ENCODE measurements at regions not wholly inside any gene's neighbourhood (a gene's known extent, or its start where the extent isn't known, plus 50 kb on each side); places are given as distances from the start of the nearest gene placed in this dataset.
A peak's percentile ranks its signal among the peaks of the same experiment; 100 is the strongest.

- H3K79me1 ChIP-seq (ENCODE audit: low read length), result peaks cover 58% of the 10 kb centered on the region
- H2AK5ac ChIP-seq (ENCODE audit: low read length), result no peak overlapping the region
- H3K4ac ChIP-seq (ENCODE audit: low read depth, low read length), result no peak overlapping the region
- no peak overlapping the region for H3K23ac ChIP-seq (ENCODE audit: low read length)
- H2BK15ac ChIP-seq (replicated peaks; ENCODE audit: low read depth), result no peak overlapping the region
- peaks cover 82% of the 10 kb centered on the region for H3K79me2 ChIP-seq (ENCODE audit: control insufficient read depth, insufficient read depth, low read length)
- no peak overlapping the region for H3K4me3 ChIP-seq (ENCODE audit: low read length)
- H3K27me3 ChIP-seq (ENCODE audit: insufficient read depth, low read length, poor library complexity), result no peaks in the 10 kb centered on the region
- DNase-seq, result peak; percentile 45
- no peak overlapping the region for H4K5ac ChIP-seq (ENCODE audit: low read length)
- H3K36me3 ChIP-seq (ENCODE audit: control insufficient read depth, insufficient read depth, low read length), result no peaks in the 10 kb centered on the region
- no peak overlapping the region for H2BK5ac ChIP-seq (ENCODE audit: low read length)
- H3K4me2 ChIP-seq (ENCODE audit: low read length), result no peak overlapping the region
- H3K56ac ChIP-seq (ENCODE audit: low read length), result peak overlapping the region; percentile 85
- no peak overlapping the region for H3K18ac ChIP-seq (ENCODE audit: low read length)
- WGBS (ENCODE audit: extremely low coverage, insufficient coverage, low lambda C conversion rate), result no CpG with 5 or more reads among the region's 8 CpGs
- H2BK120ac ChIP-seq (ENCODE audit: low read depth, low read length), result no peak overlapping the region
- H3K4me1 ChIP-seq (ENCODE audit: control insufficient read depth, low read depth, low read length), result peaks cover 13% of the 10 kb centered on the region
- H3K9ac ChIP-seq (ENCODE audit: low read length), result no peak overlapping the region
- peak overlapping the region; percentile 7 for H3K27ac ChIP-seq (ENCODE audit: low read depth, low read length)
- H4K8ac ChIP-seq (ENCODE audit: low read depth, low read length), result no peak overlapping the region
These were observed 242.3 kb downstream of the SEC14L1 start for GRCh38 chr17:77382966-77383612.

DNA sequence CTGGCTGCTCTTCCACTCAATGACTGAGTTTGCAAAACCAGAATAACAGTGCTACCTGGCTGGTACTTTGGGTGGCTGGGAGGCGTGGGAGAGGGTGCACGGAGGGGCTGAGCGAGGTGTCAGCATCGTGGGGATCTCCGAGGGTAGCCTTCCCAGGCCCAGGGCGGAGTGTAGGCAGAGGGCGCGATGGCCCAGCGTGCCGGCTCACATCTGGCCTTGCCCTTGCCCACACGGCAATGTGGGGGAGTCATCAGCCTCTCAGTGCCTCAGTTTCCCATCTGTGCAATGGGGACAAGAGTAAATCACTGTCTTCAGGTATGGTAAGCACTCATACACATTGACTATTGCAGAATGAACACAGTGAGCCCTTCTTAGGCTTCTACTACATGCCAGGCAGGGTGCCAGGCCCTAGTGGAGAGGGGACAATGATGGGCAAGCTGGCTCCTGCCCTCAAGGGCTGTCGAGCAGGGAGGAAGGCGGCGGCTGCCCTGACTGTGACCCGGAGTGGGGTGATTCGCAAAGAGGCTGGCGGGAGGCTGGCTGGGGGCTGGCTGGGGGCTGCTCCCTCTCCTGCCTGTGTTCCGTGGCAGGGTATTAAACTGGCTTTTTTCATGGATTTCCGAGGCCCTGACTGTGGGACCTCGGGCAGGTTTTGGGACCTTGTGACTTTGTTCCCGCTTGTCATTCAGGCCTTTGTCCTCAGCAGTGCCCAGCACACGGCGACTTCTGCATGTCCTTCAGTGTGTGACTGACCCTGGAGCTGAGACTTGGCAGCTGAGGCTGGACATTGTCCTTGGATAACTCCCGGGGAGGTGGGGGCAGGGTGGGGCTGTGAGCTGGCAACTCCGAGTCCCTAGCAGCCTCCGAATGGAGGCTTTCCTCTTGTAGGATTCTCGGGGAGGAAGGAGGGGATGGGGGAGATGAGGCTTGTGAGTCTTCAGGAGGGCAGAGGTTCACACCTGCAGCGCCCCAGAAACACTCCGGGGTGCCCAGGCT is 243.1 kb downstream of the SEC14L1 start:
- WGBS (ENCODE audit: extremely low coverage, insufficient coverage, low lambda C conversion rate), result no CpG with 5 or more reads among the region's 29 CpGs
- H4K8ac ChIP-seq (ENCODE audit: low read depth, low read length), result no peak overlapping the region

DNA sequence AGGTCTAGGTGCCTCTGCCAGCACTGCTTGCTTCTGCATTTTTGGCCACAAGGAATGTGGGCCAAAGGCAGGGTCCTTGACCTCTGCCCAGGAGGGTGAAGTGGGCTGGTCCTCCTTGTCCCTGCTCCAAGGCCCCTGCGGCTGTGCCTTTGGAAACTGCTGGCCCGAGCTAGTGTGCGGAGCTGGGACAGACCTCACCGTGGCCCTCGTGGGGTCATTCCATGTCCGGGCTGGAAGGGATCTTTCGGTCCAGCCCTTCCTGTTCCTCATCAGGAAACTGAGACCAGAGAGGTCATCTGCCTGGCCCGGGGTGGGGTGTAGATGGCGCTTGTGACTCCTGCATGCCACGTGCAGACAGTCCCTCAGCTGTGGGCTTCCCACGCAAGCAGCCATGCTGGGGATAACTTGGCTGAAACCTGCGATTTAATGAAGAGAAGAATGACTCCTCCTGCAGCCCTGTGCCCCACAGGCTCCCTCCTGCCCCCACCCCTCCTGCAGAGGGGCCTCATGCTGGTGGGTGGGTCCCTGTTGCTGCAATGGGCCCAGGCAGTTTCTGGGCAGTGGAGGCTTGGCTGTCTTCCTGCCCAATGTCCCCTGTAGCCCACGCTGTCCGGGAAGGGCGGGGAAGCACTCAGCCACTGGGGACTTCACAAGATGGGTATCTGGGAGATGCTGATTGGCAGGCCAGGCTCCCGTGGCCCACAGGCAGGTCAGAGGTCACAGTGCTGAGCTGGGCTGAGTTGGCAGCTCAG is 245.2 kb downstream of the SEC14L1 start:
- Histone ChIP-seq H4K5ac (ENCODE audit: low read length) (no peak overlapping the region), H3K27me3 (ENCODE audit: insufficient read depth, low read length, poor library complexity) (no peaks in the 10 kb centered on the region), H3K79me2 (ENCODE audit: control insufficient read depth, insufficient read depth, low read length) (peaks cover 67% of the 10 kb centered on the region), H4K8ac (ENCODE audit: low read depth, low read length) (no peak overlapping the region), H3K9ac (ENCODE audit: low read length) (peak overlapping the region; percentile 29), H3K4ac (ENCODE audit: low read depth, low read length) (no peak overlapping the region), H3K18ac (ENCODE audit: low read length) (no peak overlapping the region), H3K4me2 (ENCODE audit: low read length) (no peak overlapping the region), H3K4me3 (ENCODE audit: low read length) (no peak overlapping the region), H3K79me1 (ENCODE audit: low read length) (peaks cover 51% of the 10 kb centered on the region), H2BK15ac (replicated peaks; ENCODE audit: low read depth) (no peak overlapping the region), H3K23ac (ENCODE audit: low read length) (peak overlapping the region; percentile 94), H3K27ac (ENCODE audit: low read depth, low read length) (no peak overlapping the region), H3K36me3 (ENCODE audit: control insufficient read depth, insufficient read depth, low read length) (no peaks in the 10 kb centered on the region), H3K56ac (ENCODE audit: low read length) (peak overlapping the region; percentile 15), H2BK120ac (ENCODE audit: low read depth, low read length) (no peak overlapping the region), H2AK5ac (ENCODE audit: low read length) (no peak overlapping the region), H2BK5ac (ENCODE audit: low read length) (no peak overlapping the region), H3K4me1 (ENCODE audit: control insufficient read depth, low read depth, low read length) (peaks cover 30% of the 10 kb centered on the region)
- no CpG with 5 or more reads among the region's 16 CpGs for WGBS (ENCODE audit: extremely low coverage, insufficient coverage, low lambda C conversion rate)
- DNase-seq, result no peak

More for the DNA sequence above, 243.1 kb downstream of the SEC14L1 start:
- Histone ChIP-seq H3K23ac (ENCODE audit: low read length) (no peak overlapping the region), H3K79me1 (ENCODE audit: low read length) (peaks cover 59% of the 10 kb centered on the region), H3K9ac (ENCODE audit: low read length) (no peak overlapping the region), H3K4me1 (ENCODE audit: control insufficient read depth, low read depth, low read length) (peaks cover 19% of the 10 kb centered on the region), H2AK5ac (ENCODE audit: low read length) (no peak overlapping the region), H3K27ac (ENCODE audit: low read depth, low read length) (no peak overlapping the region), H2BK120ac (ENCODE audit: low read depth, low read length) (no peak overlapping the region), H3K27me3 (ENCODE audit: insufficient read depth, low read length, poor library complexity) (no peaks in the 10 kb centered on the region), H2BK5ac (ENCODE audit: low read length) (no peak overlapping the region), H3K4me3 (ENCODE audit: low read length) (no peak overlapping the region), H3K18ac (ENCODE audit: low read length) (no peak overlapping the region), H3K36me3 (ENCODE audit: control insufficient read depth, insufficient read depth, low read length) (no peaks in the 10 kb centered on the region), H3K4ac (ENCODE audit: low read depth, low read length) (no peak overlapping the region), H3K56ac (ENCODE audit: low read length) (no peak overlapping the region), H2BK15ac (replicated peaks; ENCODE audit: low read depth) (no peak overlapping the region), H3K79me2 (ENCODE audit: control insufficient read depth, insufficient read depth, low read length) (peaks cover 79% of the 10 kb centered on the region), H4K5ac (ENCODE audit: low read length) (no peak overlapping the region), H3K4me2 (ENCODE audit: low read length) (no peak overlapping the region)
- no peak for DNase-seq

DNA sequence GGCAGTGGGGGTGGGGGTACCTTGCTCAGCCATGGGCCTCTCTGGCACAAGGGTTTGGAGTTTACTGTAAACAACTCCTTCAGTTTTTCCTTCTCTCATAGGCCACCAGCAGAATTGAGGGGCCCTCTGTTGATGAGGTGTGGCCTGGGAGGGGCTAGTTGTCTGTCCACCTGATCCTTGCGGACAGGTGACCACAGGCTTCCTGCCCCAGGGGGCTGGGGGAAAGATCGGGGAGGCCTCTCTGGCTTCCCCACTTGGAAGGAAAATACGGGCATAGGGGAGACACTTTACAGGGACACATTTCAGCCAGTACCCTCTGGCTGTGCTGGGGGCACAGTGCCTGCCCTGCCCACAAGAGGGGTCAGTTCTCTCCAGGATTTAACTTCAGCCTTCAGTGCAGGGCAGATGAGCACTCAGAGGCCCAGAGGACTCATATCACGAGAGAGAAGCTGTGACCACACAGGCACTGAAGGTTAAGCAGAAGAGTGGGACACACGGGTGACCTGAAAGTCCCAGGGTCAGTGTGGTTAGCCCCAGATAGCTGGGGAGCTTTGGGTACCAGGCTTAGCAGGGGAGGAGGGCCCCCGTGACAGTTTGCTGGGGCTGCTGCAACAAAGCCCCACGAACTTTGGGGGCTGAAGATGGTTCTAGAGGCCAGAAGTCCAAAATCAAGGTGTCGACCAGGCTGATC is 245.9 kb downstream of the SEC14L1 start:
- Histone ChIP-seq H3K27me3 (ENCODE audit: insufficient read depth, low read length, poor library complexity) (no peaks in the 10 kb centered on the region), H3K79me2 (ENCODE audit: control insufficient read depth, insufficient read depth, low read length) (peaks cover 63% of the 10 kb centered on the region), H3K4me1 (ENCODE audit: control insufficient read depth, low read depth, low read length) (peaks cover 30% of the 10 kb centered on the region), H3K23ac (ENCODE audit: low read length) (no peak overlapping the region), H3K18ac (ENCODE audit: low read length) (no peak overlapping the region), H3K9ac (ENCODE audit: low read length) (no peak overlapping the region), H2BK15ac (replicated peaks; ENCODE audit: low read depth) (no peak overlapping the region), H3K4ac (ENCODE audit: low read depth, low read length) (no peak overlapping the region), H3K56ac (ENCODE audit: low read length) (no peak overlapping the region), H2BK5ac (ENCODE audit: low read length) (no peak overlapping the region), H3K4me2 (ENCODE audit: low read length) (no peak overlapping the region), H2BK120ac (ENCODE audit: low read depth, low read length) (no peak overlapping the region), H3K27ac (ENCODE audit: low read depth, low read length) (no peak overlapping the region), H3K4me3 (ENCODE audit: low read length) (no peak overlapping the region), H3K79me1 (ENCODE audit: low read length) (peaks cover 49% of the 10 kb centered on the region), H4K8ac (ENCODE audit: low read depth, low read length) (no peak overlapping the region), H2AK5ac (ENCODE audit: low read length) (no peak overlapping the region), H4K5ac (ENCODE audit: low read length) (no peak overlapping the region), H3K36me3 (ENCODE audit: control insufficient read depth, insufficient read depth, low read length) (no peaks in the 10 kb centered on the region)
- DNase-seq, result no peak
- no CpG with 5 or more reads among the region's 8 CpGs for WGBS (ENCODE audit: extremely low coverage, insufficient coverage, low lambda C conversion rate)

GRCh38 chr17:77387891-77388290 is 247.1 kb downstream of the SEC14L1 start:
- no peak for DNase-seq
- WGBS (ENCODE audit: extremely low coverage, insufficient coverage, low lambda C conversion rate), result no CpG with 5 or more reads among the region's 14 CpGs
- no peak overlapping the region for H2BK120ac ChIP-seq (ENCODE audit: low read depth, low read length)
- H3K79me1 ChIP-seq (ENCODE audit: low read length), result peaks cover 47% of the 10 kb centered on the region
- H2AK5ac ChIP-seq (ENCODE audit: low read length), result no peak overlapping the region
- no peak overlapping the region for H2BK15ac ChIP-seq (replicated peaks; ENCODE audit: low read depth)
- H4K8ac ChIP-seq (ENCODE audit: low read depth, low read length), result no peak overlapping the region
- H3K18ac ChIP-seq (ENCODE audit: low read length), result peak overlapping the region; percentile 6
- H3K4me3 ChIP-seq (ENCODE audit: low read length), result no peak overlapping the region
- peaks cover 58% of the 10 kb centered on the region for H3K79me2 ChIP-seq (ENCODE audit: control insufficient read depth, insufficient read depth, low read length)
- H3K36me3 ChIP-seq (ENCODE audit: control insufficient read depth, insufficient read depth, low read length), result no peaks in the 10 kb centered on the region
- peak overlapping the region; percentile 67 for H3K56ac ChIP-seq (ENCODE audit: low read length)
- no peaks in the 10 kb centered on the region for H3K27me3 ChIP-seq (ENCODE audit: insufficient read depth, low read length, poor library complexity)
- H3K4me1 ChIP-seq (ENCODE audit: control insufficient read depth, low read depth, low read length), result peaks cover 36% of the 10 kb centered on the region
- H3K9ac ChIP-seq (ENCODE audit: low read length), result no peak overlapping the region
- H3K4ac ChIP-seq (ENCODE audit: low read depth, low read length), result no peak overlapping the region
- H3K23ac ChIP-seq (ENCODE audit: low read length), result no peak overlapping the region
- H3K27ac ChIP-seq (ENCODE audit: low read depth, low read length), result peak overlapping the region; percentile 30
- H3K4me2 ChIP-seq (ENCODE audit: low read length), result no peak overlapping the region
- no peak overlapping the region for H2BK5ac ChIP-seq (ENCODE audit: low read length)
- H4K5ac ChIP-seq (ENCODE audit: low read length), result no peak overlapping the region

Data from mesendoderm (in vitro differentiated cells).